Activated CD8-positive, alpha-beta memory T cell treated with anti-CD3 and anti-CD28 coated beads, Interleukin-2, amount 50 U/mL, for 48 hours (primary cell): ENCODE measurements at regions not wholly inside any gene's neighbourhood (a gene's known extent, or its start where the extent isn't known, plus 50 kb on each side); places are given as distances from the start of the nearest gene placed in this dataset.

Experiments
- DNase-seq: peaks from one replicate; pipeline ENCODE4 v3.0.0-alpha.2; 2020

DNA sequence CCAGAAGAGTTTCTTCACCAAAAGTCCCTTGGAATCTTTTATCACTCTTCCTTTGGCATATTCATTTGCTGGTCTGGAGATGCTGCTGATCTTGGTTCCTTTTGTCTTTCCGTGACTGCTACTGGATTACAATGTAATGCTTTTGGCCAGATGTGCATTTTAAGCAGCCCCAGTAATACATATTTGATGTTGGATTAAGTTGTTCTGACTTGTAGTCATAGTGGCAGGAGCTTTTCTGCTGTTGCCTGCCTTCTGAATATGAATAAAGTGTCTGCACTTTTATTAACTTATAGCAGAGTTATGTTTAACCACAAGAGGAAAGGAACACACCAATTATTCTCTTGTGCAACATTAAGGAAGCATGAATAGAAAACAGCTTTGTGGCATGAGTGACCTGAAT is 360.0 kb upstream of the DDI1 start:
- no peak for DNase-seq

DNA sequence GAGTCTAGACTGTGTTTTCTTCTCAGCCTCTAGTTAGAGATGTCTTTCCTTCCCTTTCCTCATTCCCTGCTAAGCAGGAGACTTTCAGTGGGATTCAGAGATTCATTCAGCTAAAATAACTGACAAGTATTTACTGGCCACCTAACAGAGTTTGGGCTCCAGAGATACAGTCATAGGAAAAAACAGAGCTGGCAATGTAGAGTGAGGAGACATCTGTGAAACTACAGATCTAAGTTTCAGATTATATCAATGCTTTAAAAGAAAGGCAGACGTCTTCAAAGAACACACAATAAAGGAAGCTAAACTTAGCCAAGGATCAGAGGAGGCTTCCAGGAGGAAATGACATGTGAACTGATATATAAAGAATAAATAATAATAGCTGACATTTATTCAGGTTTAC is 355.6 kb upstream of the DDI1 start:
- DNase-seq: no peak

DNA sequence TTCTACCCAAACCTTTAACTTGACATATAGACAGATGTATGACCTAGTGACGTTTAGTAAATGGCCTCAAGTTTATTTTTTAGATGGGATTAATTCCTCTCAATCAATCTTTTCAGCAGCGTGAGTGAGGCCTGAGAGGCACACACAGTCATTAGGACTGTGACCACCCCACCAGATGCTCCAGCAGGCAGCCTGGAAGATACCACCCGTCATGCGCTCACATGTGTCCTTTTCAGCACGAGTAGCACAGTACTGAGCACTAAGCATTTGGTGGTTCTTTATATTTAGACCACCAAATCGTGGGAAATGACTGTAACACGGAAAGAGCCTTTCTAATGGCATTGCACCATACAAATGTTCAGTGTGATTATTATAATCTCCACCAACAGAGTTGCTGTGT is 354.6 kb upstream of the DDI1 start:
- no peak for DNase-seq

DNA sequence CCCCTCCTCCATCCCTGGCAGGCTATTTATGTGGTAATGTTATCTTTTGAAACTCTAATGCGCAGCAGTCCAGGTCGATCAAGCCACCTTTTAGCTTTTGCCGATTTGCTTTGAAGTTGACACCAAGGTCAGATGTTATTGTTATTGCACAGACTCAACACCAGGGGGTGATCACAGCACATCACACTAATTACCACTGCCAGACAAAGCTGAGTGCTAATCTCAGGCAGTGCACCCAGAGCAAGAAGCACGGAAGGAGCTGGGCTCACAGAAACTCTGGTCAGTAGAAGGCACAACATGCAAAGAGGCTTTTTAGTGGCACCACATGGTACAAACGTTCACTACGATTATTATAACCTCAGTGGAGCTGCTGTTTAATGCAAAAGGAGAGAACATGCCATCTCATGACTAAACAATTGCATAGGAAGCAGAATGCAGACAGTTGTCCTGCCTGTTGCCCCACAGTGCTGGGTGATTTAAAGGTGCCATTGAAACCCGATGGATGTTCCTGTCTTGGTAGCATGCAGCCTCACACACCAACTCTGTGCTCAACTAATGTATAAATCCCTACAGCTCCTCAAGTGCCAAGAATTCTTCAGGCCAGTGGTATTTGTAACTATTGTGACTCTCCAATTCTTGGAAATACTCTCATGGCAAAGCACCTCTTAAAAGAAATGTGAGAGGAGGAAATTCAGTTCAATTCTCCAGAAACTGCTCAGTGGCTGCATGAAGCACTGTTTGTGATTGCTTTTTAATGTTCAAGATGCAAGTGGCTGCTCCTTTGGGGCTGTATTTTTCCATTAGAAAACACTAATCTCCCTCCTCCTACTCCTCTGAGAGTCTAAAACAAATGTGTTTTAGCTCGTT is 353.9 kb upstream of the DDI1 start:
- peak; percentile 51 for DNase-seq

DNA sequence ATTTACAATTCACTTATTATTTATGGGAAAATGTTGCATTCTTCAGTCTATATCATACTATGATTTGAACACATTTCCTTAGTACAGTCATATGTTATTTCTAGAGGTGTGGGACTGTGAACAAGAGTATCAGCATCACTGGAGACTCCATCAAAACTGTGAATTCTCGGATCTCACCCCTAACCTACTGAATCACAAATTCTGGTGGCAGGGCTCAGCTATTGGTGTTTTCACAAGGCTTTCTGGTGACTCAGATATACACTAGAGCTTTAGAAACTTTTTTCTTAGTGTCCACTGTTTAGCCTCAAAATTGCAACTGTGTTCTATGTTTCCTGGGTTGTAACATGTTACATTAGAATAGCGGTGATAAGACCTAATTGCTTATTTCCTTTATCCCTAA is 352.9 kb upstream of the DDI1 start:
- no peak for DNase-seq

DNA sequence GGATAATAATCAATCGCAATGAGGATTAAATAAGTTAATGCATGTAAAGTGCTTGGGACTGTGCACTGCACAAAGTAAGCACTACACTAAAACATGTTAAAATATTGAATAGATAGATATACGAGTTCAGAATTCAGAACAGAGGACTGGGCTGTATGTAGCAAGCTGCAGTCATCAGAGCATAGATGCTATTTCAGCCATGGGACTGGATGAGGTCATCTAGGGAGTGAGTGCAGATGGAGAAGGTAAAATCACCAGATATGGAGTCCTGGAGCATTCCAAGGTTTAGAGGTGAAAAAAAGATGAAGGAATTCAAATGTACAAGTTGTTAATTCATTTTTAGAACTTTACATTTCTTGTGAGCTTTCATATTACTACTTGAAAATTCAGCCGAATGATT is 347.5 kb upstream of the DDI1 start:
- no peak for DNase-seq

DNA sequence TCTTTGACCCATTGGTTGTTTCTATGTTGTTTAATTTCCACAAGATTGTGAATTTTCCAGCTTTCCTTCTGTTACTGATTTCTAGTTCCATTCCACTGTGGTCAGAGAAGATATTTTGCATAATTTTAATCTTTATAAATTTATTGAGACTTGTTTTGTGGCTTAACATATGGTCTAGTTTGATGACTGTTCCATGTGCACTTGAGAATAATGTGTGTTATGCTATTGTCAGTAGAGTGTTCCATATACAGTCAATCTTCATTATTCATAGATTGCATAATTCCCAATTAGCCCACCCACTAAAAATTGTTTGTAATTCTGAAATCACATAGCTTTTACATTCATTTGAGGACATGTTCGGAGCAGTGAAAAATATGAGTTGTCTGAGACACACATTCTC is 346.1 kb upstream of the DDI1 start:
- DNase-seq: no peak

DNA sequence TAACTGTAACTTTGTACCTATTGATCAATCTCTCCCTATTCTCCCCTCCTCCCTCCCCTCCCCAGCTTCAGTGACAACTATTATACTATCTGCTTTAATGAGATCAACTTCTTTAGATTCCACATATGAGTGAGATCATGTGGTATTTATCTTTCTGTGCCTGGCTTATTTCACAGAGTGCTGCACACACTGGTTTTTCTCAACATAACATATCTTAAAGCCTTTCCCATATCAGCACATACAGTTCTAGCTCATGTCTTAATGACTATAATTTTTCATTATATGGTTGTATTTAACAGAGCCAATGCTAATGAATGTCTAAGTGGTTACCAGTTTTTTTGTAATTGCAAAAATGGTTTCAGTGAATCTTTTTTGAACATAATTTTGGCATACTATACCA is 340.3 kb upstream of the DDI1 start:
- DNase-seq: no peak

DNA sequence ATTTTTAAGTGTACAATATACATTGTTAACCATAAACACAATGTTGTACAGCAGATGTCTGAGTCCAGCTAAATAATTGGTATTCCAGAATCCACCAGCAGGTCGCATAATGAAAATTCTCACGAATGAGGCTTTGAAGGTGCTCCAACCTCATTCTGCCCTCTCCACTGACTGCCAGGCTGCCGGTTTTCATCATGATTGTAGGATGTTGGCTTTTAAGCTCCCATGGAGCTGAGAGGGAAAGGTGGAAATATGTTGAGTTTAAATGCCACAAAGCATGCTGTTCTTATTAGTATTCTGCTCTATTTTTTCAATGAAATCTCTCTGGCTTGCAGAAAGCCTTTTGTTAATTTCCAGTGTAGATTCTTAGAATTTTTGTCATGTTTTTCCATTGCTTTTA is 337.2 kb upstream of the DDI1 start:
- no peak for DNase-seq

DNA sequence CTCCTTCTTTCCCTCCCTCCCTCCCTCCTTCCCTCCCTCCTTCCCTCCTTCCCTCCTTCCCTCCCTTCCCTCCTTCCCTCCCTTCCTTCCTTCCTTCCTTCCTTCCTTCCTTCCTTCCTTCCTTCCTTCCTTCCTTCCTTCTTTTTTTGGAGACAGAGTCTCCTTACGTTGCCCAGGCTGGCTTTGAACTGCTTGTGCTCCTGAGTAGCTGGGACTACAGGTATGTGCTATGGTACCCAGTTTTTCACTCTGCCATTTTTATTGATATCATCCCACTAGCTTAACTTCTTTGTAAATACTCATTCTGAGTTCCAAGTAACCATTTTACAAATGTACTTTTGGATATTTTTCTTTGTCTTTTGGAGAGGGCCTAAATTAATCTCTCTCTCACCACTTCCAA is 336.8 kb upstream of the DDI1 start:
- DNase-seq: no peak

DNA sequence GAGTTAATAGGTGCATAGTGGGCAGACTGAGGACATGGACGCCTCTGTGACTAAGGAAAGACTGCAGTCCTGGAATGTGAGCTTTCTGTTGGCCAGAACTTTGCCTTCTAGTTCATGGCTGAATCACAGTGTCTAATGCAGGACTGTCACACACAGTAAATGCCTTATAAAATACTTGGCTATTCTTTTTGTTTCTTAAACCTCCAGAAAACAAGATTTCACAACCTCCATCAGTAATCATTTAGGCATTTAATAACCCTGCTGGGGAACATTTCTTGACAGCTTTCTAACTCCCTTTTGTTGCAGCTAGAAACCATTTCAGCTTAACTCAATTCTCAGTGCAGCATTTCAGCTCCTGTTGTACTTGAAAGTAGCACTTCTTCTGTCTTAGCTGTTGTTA is 335.8 kb upstream of the DDI1 start:
- DNase-seq: no peak

DNA sequence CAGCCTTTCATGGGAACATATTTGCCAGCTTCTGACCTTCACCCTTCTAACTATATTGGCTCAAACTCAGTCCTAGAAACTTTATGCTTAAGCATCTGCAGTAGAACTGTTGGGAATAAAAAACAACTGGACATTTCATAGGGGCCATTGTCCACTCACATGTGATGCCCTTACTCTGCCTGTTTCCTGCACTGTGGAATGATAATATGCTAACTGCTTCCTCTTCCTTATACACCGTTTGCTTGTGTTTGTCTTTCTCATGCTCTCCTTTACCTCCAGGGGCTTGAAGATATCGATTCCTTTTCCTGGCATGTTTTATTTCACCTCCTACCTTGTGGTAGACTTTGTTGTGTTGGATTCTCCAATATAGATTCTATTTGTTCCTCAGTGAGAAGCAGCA is 333.0 kb upstream of the DDI1 start:
- DNase-seq: no peak

DNA sequence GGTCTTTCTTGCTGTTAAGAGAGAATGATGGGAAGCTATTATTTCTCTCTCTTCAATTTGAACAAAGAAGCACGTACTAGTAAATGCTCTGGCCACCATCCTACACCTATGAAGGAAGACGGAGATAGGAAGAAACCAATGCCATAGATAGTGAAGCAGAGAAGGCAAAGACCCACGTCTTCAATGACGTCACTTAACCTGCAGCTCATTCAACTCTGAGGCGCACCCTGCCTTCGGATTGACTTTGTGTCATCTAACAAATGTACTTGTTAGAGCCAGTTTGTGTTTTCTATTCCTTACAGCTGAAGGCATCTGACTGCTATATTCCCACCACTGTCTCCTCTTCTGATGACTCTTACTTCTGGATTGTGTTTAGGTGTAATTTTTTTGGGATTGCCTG is 332.5 kb upstream of the DDI1 start:
- DNase-seq: no peak

DNA sequence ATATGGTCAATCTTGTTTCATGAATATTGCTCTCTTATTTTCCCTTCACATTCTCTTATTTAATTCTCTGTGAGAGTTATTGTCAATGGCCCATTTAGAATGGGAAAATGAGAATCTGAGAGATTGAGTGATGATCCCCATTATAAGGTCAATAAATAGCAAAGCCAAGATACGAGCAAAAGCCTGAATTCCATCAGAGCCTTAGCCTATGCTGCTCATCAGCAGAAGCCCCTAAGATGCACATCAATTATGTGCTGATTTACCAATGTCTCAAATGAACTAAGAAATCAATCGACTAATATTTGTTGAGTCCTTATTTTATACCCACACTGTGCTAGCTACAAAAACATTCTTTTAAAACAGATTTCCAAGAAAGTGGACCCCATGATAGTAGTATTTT is 330.8 kb upstream of the DDI1 start:
- no peak for DNase-seq

DNA sequence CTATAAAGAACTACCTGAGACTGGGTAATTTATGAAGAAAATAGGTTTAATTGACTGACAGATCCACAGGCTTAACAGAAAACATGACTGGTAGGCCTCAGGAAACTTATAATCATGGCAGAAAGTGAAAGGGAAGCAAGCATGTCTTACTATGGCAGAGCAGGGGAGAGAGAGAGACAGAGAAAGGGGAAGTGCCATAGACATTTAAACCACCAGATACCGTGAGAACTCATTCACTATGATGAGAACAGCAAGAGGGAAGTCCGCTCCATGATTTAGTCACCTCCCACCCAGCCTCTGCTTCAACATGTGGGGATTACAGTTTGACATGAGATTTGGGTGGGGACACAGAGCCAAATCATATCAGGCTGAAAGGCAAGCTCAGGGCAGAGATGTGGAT is 327.1 kb upstream of the DDI1 start:
- no peak for DNase-seq

DNA sequence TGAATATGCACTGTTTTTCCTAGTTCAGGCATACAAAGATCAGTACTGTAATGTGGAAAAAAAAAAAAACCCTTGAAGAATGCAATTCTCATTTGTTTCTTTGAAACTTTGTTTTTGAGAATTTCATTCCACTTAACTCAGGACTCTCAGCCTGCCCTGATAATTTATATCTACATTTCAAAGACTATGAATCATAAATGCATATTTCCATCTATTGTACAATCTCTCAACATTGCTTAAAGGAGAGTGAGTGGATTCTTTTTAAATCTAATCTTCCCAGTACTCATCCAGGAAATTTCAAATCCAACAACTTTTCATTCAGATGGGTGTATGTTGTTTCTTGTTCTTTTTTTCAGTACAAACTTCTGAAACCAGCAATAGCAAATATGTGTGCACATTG is 322.2 kb upstream of the DDI1 start:
- no peak for DNase-seq

DNA sequence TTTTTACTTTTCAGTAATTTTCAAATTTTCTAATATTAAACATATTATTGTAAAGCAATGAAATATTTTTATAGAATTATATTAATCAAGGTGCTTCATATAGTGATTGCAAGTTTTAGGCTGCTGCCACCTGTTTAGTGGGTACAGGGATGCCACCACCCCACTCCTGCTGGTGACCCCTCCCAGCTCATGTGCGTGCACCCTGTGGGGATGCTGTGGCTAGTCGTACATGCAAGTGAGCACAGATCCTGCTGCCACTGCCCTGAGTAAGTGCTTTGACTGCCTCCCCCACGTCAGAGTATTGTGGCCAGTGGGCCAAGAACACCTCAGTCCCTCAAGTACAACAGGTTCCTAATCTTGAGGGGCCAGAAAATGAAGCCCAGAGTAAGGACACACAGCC is 320.1 kb upstream of the DDI1 start:
- DNase-seq: no peak

DNA sequence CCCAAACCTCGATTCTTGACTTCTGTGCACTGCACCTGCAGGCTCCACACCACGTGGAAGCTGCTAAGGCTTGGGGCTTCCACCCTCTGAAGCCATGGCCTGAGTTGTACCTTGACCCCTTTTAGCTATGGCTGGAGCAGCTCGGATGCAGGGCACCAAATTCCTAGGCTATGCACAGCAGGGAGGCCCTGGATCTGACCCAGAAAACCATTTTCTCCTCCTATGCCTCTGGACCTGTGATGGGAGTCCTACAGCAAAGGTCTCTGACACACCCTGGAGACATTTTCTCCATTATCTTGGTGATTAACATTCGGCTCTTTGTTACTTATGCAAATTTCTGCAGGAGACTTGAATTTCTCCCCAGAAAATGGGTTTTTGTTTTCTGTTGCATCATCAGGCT is 309.2 kb upstream of the DDI1 start:
- DNase-seq: no peak

DNA sequence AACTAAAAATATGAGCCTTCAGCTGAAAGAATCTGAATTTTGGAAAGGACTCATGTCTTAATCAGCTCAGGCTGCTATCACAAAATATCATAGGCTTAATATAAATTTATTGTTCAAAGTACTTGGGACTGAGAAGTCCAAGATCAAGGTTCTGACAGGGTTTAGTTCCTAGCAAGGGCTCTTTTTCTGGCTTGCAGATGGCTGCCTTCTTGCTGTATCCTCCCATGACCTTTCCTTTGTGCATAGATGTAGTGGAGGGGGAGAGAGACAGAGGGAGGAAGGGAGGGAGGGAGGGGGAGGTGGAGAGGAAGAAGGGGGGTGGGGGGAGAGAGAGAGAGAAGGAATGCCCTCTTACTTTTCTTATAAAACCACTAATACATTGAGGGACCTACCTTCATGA is 306.8 kb upstream of the DDI1 start:
- no peak for DNase-seq

DNA sequence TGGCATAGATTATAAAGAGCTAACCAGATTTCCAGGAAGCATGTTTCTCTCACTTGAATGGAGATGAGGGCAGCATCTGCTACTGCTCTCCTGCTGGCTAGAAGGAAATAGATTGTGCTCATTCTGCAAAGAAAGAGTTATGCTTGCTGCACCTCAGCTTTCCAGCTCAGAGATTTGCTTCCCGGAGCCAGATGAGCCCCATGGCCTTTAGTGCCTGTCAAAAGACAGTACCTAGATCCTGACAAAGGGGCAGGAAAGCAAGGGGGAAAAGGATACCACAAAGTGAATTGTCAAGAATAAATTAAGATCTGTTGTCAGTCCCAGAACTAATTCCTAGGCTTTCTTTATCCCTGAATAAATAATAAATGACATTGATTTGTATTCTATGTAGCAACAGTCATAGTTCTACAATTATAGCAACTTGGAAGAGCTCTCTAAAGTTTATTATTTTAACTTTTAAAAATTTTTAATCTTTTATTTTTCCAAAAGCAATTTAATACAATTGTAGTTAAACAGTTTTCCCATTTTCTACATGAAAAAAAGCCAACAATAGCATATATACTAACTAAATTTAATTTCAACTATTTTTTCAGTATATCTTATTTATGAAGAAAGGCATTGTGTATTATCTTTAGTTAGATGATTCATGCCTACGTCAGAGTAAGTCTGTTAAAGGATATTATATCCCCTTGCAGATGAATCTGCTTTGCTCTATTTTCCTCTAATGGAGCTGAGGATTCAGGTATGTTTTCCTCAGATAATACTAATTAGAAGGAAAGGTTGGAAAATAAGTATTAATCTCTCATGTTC is 306.1 kb upstream of the DDI1 start:
- no peak for DNase-seq

DNA sequence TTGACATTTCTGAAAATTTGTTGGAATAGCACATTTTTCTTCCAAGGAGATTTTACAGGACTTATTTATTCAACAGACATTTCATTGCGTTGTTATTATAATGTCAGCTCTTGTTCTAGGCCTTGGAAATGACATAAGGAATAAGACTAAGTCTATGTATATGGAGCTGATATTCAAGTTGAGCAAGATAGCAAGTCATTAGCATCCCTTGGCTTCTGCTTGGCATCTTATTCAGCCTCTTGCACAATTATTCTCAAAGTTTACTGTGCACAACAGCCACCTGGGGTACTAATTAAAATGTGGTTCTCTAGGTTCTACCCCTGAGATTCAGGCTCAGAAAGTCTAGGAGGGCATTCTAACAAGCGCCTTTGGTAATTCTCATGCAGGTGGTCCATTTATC is 304.8 kb upstream of the DDI1 start:
- DNase-seq: no peak

DNA sequence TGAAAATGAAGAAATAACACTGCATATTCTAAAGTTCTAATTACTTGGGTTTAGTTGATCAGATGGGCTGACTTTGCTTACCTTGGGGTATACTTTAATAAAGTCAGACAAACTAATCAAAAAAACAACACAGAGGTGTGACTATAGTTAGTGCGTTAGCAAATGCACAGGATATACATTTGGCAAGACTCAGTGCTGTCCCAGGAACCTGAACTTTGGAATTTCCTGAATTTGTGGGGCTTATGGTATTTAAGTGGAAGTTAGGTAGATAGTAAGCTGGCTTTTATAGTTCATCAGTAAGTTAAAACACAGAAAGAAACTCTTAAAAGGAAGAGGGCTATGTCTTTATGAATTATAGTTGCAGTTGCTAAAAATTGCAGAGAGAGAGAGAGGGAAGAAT is 302.6 kb upstream of the DDI1 start:
- DNase-seq: no peak

DNA sequence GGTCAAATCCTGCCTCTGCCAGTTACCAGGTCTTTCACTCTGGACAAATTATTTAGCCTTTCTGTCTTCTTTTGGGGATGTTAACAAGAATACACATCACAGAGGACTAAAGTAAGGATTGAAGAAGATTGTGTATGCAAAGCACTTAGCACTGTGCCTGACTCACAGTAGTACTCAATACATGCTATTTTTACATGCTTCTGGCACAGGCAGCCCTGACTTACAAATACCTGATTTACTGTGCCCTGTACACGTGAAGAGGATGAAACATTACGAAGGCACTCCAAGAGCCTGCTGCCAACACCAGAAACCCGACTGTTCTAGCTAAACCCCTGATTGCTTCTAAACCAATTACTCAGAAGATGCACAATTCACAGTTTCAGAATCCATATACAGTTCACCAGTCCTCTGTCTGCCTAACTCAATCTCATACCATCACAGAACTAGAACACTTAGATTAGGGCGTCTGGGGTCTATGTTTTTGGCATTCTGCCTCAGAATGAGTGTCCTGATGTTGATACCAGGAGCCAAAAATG is 300.9 kb upstream of the DDI1 start:
- DNase-seq: no peak

DNA sequence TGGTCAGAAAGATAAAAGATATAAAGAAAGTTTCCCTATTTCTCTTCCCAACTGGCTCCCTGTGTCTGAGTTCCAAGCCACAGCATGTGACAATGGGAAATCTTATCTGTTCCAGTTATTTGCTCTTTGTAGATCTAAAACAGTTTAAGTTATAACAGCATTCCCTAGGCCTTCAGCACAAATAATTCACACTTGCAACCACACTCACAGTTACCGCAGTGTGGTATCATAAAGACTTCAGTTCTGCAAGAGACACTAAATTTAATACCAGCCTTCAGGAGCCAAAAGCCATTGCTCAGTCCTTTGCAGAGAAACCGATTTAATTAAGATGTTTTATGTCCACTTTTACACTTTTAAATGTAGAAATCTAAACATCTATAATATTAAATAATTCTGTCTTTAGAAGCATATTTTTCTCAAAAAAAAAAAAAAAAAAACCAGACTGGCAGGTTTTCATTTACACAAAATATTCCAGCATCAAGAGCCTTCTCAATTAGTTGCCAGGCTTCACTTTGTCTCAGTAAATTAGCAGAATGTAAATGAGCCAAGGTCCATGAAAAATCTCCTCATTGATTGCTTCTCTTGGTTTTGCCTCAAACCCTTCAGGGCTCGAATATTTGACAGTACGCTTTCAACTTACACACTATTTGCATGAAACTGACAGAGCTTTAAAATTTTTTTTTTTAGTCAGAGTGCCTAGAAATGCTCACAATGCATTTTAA is 300.0 kb upstream of the DDI1 start:
- no peak for DNase-seq
